Activated naive CD4-positive, alpha-beta T cell treated with anti-CD3 and anti-CD28 coated beads, Interleukin-2, amount 50 U/mL, for 24 hours (primary cell): ENCODE measurements at regions not wholly inside any gene's neighbourhood (a gene's known extent, or its start where the extent isn't known, plus 50 kb on each side); places are given as distances from the start of the nearest gene placed in this dataset.

Source experiments
- H3K27ac Mint-ChIP-seq: one replicate; pipeline ENCODE4 v1.8.0; 2021; ENCODE audit warnings: mild to moderate bottlenecking, mixed read lengths
- H3K27me3 Mint-ChIP-seq: one replicate; pipeline ENCODE4 v1.8.0; 2021; ENCODE audit warnings: mixed read lengths
- H3K36me3 Mint-ChIP-seq: one replicate; pipeline ENCODE4 v1.8.0; 2021; ENCODE audit warnings: mixed read lengths
- H3K4me1 Mint-ChIP-seq: one replicate; pipeline ENCODE4 v1.8.0; 2021; ENCODE audit warnings: mixed read lengths
- H3K4me3 Mint-ChIP-seq: one replicate; pipeline ENCODE4 v1.8.0; 2021; ENCODE audit warnings: mild to moderate bottlenecking, mixed read lengths
- H3K9me3 Mint-ChIP-seq: one replicate; pipeline ENCODE4 v1.8.0; 2021; ENCODE audit warnings: mixed read lengths

DNA sequence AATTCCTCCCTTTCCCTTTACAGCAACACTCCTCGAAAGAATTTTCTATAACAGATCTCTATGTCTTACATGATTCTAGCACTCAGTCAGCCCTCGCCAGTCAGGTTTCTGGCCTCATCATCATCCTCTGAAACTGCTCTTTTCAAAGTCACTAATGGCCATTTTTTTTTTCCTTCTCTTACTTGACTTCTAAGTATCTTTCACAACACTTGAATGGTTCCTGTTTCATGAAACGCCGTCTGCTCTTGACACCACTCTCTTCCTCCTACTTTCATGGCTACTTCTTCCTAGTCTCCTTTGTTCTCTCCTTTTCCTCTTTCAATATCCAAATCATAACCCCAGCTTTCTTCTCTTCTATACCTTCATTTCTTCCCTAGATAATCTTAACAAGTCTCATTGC is 100.5 kb upstream of the NRP1 start:
- Mint-ChIP-seq H3K9me3 (no peaks in the 10 kb centered on the region), H3K27me3 (peaks cover 6% of the 10 kb centered on the region), H3K36me3 (no peaks in the 10 kb centered on the region), H3K4me1 (no peaks in the 10 kb centered on the region), H3K4me3 (no peak overlapping the region), H3K27ac (no peak overlapping the region)

DNA sequence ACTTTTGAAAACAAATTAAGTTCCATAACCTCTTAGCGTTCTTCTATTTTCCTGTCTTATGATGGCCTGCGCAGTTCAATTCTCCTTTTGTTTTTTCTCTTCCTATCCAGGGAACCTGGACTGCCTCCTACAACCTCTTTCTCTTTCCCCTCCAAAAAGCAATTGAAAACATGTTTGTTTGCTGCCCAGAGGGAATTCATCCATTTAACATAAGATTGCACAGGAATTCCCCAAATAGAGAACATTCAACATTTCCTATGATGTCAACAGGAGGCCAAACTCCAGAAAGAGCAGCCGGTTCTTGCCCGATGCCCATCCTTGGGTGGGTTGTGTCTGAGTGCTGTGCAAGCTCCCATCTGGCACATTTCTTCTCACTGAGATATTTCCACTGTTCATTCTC is 94.2 kb upstream of the NRP1 start:
- Mint-ChIP-seq H3K9me3 (no peaks in the 10 kb centered on the region), H3K4me3 (no peak overlapping the region), H3K27ac (no peak overlapping the region), H3K36me3 (no peaks in the 10 kb centered on the region), H3K4me1 (no peaks in the 10 kb centered on the region), H3K27me3 (peaks cover 16% of the 10 kb centered on the region)

DNA sequence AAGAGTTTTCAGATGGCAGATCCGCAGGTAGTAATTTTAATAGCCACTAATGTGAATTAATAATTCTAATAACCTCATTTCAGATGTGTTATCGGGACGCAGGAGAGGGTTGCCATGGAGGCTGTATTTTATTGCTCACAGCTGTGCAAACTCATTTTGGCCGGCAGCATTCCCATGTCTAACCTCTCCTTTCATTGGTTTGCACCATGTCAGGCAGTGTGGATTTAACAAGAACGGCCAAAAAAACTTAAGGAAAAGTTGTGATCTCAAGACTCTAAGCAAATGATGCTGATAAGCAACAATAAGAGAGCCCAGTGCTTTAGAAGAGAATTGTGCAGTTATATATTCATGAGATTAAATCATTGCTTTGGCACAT is 88.7 kb upstream of the NRP1 start:
- no peaks in the 10 kb centered on the region for H3K36me3 Mint-ChIP-seq
- H3K27me3 Mint-ChIP-seq = peaks cover 9% of the 10 kb centered on the region
- no peaks in the 10 kb centered on the region for H3K9me3 Mint-ChIP-seq

DNA sequence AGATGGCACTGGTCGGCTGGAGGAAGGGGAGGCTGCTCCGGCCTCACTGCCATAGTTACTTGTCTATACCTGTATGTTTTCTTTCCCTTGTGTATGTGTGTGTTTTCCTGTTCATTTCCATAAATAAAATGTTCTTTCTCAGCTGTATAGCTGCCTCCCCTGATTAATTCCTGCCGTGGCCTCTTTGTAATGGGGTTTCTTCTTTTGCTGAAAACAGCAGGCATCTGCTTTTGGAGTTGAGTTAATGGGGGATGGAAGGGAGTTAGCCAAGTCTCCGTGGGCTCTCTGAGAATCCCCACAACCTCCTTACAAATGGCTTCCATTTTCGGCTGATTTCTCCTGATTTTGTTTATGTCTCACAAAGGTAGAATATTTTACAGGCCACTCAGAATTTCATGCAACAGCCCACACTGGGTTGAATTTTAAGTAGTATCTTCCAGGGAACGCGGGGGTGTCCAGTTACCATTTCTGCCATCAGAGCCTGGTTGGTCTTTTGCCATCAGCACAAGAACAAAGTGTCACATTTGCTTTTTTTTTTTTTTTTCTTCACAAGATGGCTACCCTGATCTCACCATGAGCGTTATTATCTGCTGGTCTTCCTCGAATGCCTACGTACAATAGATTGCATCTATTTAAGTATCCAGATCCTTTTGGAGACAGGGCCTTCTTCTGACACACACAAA is 88.1 kb upstream of the NRP1 start:
- Mint-ChIP-seq H3K36me3 (no peaks in the 10 kb centered on the region), H3K4me3 (no peak overlapping the region), H3K9me3 (no peaks in the 10 kb centered on the region), H3K4me1 (no peaks in the 10 kb centered on the region), H3K27me3 (peaks cover 7% of the 10 kb centered on the region), H3K27ac (no peak overlapping the region)

More for the DNA sequence above, 88.7 kb upstream of the NRP1 start:
- H3K27ac Mint-ChIP-seq = no peak overlapping the region
- H3K4me3 Mint-ChIP-seq = no peak overlapping the region
- no peaks in the 10 kb centered on the region for H3K4me1 Mint-ChIP-seq

DNA sequence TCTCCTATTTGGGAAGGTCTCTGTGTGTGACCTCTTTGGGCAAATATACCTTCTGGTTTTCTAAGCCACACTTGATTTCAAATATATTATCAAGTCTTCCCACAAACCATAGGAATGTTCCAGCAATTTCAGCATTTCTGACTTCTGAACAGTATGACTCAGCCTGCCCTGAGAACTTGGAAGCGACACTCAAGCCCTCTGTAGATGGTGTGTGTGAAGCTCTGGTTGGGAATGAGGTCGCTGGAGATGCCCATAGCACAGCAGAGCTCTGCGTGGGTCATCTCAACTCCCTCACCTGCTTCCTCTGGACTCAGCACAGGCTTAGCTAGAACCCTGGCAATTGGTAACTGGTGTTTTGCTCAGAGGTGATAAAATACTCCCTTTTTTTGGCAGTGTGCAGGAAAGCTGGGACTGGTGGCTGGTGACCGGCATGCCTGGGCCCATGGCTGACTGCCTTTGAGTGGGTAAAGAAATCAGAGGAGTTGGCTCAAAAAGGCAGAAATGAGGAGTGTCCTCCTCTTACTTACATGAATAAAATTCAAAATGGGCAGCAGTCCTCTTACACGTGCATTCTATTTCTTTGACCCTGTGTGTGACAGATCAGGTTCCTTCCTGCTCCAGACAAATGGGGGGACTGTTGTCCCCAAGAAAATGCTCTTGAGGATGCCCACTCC is 87.5 kb upstream of the NRP1 start:
- Mint-ChIP-seq H3K27me3 (peaks cover 3% of the 10 kb centered on the region), H3K4me1 (no peaks in the 10 kb centered on the region), H3K4me3 (no peak overlapping the region), H3K27ac (no peak overlapping the region), H3K9me3 (no peaks in the 10 kb centered on the region), H3K36me3 (no peaks in the 10 kb centered on the region)

DNA sequence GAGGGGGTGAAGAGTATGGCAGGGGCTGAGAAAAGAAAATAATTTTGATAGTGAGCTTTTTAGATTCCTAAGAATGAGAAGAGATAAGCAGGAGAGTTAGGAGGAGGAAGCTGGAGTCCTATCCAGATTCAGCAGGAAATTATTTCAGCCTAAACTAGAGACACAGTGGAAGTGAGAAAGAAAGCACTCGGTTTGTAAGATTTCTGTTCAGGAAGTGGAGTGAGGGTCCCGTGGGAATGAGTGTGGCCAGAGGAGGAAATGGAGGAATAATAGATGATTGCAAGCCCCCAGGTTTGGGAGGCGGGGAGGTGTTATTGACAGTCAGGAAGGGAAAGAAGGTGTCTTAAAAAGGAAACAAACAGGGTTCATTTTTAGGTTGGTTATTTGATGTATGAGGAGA is 84.8 kb upstream of the NRP1 start:
- H3K4me1 Mint-ChIP-seq = no peaks in the 10 kb centered on the region
- H3K27me3 Mint-ChIP-seq = peaks cover 3% of the 10 kb centered on the region
- no peaks in the 10 kb centered on the region for H3K36me3 Mint-ChIP-seq
- no peak overlapping the region for H3K4me3 Mint-ChIP-seq
- H3K9me3 Mint-ChIP-seq = no peaks in the 10 kb centered on the region
- no peak overlapping the region for H3K27ac Mint-ChIP-seq

DNA sequence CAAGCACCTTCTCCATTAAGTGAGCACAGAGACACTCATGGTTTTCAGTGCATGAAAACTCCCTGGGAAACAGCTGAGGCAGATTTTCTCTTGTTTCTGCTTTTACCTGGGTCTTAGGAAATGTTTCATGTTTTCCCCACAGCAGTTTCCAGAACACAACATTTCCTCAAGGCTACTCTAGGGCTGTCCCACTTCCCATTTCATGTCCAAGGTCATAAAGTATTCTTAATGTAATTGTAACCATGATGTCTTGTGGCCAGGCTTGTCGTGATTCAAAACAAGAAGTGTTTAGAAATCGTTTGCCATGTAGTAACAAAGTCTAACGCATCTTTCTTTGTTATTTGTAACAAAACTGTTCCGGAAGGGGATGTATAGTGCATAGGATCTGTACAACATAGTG is 83.8 kb upstream of the NRP1 start:
- no peaks in the 10 kb centered on the region for H3K9me3 Mint-ChIP-seq
- no peak overlapping the region for H3K27ac Mint-ChIP-seq
- H3K4me3 Mint-ChIP-seq = no peak overlapping the region
- H3K36me3 Mint-ChIP-seq = no peaks in the 10 kb centered on the region
- no peaks in the 10 kb centered on the region for H3K4me1 Mint-ChIP-seq
- H3K27me3 Mint-ChIP-seq = peaks cover 2% of the 10 kb centered on the region

DNA sequence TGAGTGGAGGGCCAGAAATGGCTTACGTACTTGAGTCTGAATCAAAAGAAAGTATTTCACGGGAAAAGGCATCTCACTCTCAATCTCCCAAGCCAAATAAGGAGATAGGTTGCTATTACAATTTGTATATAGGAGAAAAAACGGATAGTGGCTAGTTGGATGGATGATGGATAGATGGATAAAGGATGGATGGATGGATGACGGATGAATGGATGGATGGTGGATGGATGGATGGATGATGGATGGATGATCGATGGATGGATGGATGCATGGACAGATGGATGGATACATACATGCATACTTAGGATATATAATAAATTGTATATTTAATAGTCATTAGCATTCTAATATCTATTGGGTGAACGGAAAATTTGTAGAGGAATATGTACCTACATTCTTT is 82.2 kb upstream of the NRP1 start:
- Mint-ChIP-seq H3K9me3 (no peaks in the 10 kb centered on the region), H3K4me1 (no peaks in the 10 kb centered on the region), H3K27me3 (peaks cover 9% of the 10 kb centered on the region), H3K36me3 (no peaks in the 10 kb centered on the region), H3K4me3 (no peak overlapping the region), H3K27ac (no peak overlapping the region)

DNA sequence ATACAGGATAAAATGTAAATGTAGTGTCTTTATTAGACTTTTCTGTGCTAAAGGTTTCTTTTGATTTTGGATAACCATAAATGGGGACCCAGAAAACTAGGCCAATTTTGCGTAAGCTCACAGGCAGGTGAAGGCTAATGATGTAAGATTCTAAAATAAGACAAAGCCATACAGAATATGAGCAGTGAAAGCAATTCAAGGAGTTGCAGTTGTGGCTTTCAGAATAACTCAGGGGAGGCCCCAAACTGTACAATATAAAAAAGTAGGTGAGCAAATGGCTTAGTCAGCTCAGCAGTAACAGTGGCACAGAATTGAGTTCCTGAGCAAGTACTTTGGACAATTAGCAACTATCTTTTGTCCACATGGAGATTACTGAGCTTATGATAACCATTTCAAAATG is 81.7 kb upstream of the NRP1 start:
- no peak overlapping the region for H3K27ac Mint-ChIP-seq
- no peaks in the 10 kb centered on the region for H3K9me3 Mint-ChIP-seq
- H3K36me3 Mint-ChIP-seq = no peaks in the 10 kb centered on the region
- H3K4me3 Mint-ChIP-seq = no peak overlapping the region
- peaks cover 12% of the 10 kb centered on the region for H3K27me3 Mint-ChIP-seq
- H3K4me1 Mint-ChIP-seq = no peaks in the 10 kb centered on the region

DNA sequence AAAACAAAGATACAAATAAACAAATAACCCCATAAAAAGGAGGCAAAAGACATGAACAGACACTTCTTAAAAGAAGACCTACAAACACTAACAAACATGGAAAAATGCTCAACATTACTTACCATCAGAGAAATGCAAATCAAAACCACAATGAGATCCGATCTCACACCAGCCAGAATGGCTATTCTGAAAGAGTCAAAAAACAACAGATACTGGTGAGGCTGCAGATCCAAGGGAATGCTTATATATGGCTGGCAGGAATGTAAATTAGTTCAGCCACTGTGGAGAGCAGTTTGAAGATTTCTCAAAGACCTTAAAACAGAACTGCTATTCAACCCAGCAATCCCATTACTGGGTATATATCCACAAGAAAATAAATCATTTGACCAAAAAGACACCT is 80.4 kb upstream of the NRP1 start:
- H3K27me3 Mint-ChIP-seq = peaks cover 16% of the 10 kb centered on the region

DNA sequence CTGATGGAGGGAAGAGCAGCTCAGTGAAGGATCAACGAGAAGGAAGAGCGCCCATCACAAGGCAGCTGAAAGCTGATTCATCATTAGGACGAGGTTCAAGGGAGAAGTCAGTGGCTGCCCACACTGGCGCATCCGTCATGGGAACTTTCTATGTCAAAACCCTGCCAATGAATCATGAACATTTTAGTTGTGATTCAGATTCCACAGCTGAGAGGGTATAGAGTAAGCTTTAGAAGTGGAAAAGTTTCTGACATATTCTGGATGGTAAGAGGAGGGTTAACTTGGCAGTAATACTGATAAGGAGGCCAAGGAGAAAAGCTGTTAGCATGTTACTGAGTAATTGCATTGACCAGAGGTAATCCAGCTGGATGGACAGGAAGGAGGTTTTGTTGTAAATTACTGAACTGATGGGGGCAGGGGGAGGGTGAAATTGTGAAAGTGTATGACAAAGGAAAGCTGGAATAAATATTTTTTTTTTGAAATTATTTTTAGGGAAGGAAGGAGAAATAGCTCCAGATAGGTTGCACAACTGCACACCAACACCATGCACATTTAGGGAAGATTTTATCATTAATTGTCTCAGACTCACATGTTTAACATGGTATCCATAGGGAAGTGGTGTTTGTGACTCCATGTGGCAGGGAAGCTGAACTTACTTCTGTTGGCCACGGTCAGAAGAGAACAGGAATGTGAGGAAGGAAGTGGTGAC is 78.3 kb upstream of the NRP1 start:
- no peak overlapping the region for H3K27ac Mint-ChIP-seq
- H3K27me3 Mint-ChIP-seq = peaks cover 17% of the 10 kb centered on the region

More for the DNA sequence above, 80.4 kb upstream of the NRP1 start:
- Mint-ChIP-seq H3K36me3 (no peaks in the 10 kb centered on the region), H3K27ac (no peak overlapping the region), H3K4me3 (no peak overlapping the region), H3K4me1 (no peaks in the 10 kb centered on the region), H3K9me3 (no peaks in the 10 kb centered on the region)

DNA sequence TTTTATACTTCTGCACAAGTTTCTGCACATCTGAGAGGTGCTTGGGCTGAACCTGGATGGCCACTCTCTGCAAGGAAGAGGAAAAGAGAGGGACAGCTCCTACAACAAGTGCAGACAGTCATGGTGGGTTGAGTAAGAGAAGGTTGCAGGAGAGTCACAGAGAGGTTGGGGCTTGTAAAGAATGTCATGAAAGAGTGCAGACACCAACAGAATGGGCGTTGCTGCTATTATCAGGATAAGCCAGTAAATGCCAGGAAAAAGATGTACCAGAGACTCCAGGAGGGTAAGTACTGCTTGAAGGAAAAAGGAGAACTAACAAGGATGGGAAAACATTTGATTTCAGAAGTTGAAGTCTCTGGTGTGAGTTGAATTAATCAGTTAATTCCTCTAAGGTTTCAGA is 77.8 kb upstream of the NRP1 start:
- Mint-ChIP-seq H3K4me3 (no peak overlapping the region), H3K9me3 (no peaks in the 10 kb centered on the region), H3K27ac (no peak overlapping the region), H3K27me3 (peaks cover 20% of the 10 kb centered on the region), H3K36me3 (no peaks in the 10 kb centered on the region), H3K4me1 (no peaks in the 10 kb centered on the region)

More for the DNA sequence above, 78.3 kb upstream of the NRP1 start:
- H3K36me3 Mint-ChIP-seq = no peaks in the 10 kb centered on the region
- H3K4me1 Mint-ChIP-seq = no peaks in the 10 kb centered on the region
- H3K9me3 Mint-ChIP-seq = no peaks in the 10 kb centered on the region
- no peak overlapping the region for H3K4me3 Mint-ChIP-seq

DNA sequence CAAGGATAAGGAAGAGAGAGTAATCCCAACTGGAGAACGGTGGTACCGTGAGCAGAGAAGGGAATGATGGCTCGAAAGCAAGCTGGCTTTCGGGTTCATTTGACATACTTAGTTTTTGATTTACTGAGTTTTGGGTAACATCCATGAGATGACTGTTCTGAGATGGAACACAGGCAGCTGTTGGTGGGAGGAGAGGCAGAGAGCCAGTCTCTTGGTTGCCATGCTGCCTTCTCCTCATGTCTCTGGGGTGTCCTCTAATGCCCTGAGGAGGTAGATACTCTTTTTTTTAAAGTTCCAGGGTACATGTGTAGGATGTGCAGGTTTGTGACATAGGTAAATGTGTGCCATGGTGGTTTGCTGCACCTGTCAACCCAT is 76.4 kb upstream of the NRP1 start:
- no peaks in the 10 kb centered on the region for H3K36me3 Mint-ChIP-seq
- H3K9me3 Mint-ChIP-seq = no peaks in the 10 kb centered on the region
- H3K4me3 Mint-ChIP-seq = no peak overlapping the region
- H3K27me3 Mint-ChIP-seq = peaks cover 23% of the 10 kb centered on the region
- H3K27ac Mint-ChIP-seq = no peak overlapping the region
- H3K4me1 Mint-ChIP-seq = no peaks in the 10 kb centered on the region

DNA sequence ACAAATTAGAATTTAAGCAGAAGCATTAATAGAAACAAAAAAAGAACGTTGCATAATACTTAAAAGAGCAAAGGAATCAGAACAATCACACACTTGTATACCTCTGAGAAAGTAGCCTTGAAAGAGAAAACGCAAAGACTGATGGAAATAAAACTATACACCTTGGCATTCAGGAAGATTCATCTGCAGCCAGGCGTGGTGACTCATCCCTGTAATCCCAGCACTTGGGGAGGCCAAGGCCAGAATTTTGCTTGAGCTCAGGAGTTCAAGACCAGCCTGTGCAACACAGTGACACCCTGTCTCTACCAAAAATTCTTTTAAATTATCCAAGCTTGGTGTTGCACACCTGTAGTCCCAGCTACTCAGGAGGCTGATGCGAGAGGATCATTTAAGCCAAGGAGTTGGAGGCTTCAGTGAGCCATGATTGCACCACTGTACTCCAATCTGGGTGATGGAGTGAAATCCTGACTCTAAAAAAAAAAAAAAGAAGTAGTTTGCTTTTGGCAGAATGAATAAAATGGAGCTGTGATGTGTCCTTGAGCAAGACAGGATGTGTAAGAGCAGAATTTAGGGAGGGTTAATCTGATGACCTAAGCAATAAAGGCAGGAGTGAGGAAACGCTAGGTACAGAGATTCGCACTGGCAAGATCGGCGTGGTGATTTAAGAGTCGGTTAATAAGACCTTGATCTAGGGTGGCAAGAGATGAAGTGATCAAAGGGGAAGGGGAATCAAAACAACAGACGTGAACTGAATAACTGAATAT is 75.8 kb upstream of the NRP1 start:
- no peaks in the 10 kb centered on the region for H3K36me3 Mint-ChIP-seq

DNA sequence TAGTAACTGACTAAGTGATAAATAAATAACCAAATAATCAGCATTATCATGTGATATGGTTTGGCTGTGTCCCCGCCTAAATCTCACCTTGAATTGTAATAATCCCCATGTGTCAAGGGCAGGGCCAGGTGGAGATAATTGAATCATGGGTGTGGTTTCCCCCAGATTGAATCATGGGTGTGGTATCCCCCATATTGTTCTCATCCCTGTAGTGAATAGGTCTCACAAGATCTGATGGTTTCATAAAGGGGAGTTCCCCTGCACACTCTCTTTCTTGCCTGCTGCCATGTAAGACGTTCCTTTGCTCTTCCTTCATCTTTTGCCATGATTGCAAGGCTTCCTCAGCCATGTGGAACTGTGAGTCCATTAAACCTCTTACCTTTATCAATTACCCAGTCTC is 72.1 kb upstream of the NRP1 start:
- H3K27ac Mint-ChIP-seq = no peak overlapping the region
- peaks cover 20% of the 10 kb centered on the region for H3K27me3 Mint-ChIP-seq
- H3K9me3 Mint-ChIP-seq = no peaks in the 10 kb centered on the region
- H3K4me3 Mint-ChIP-seq = no peak overlapping the region
- no peaks in the 10 kb centered on the region for H3K4me1 Mint-ChIP-seq
- H3K36me3 Mint-ChIP-seq = no peaks in the 10 kb centered on the region

More for the DNA sequence above, 75.8 kb upstream of the NRP1 start:
- H3K4me1 Mint-ChIP-seq = no peaks in the 10 kb centered on the region
- no peaks in the 10 kb centered on the region for H3K9me3 Mint-ChIP-seq
- no peak overlapping the region for H3K27ac Mint-ChIP-seq
- no peak overlapping the region for H3K4me3 Mint-ChIP-seq
- H3K27me3 Mint-ChIP-seq = peaks cover 23% of the 10 kb centered on the region
